Liver (tissue), 3 donors: ENCODE measurements at regions not wholly inside any gene's neighbourhood (a gene's known extent, or its start where the extent isn't known, plus 50 kb on each side); places are given as distances from the start of the nearest gene placed in this dataset.

Source experiments
- ATF3 ChIP-seq: IDR thresholded peaks from 2 replicates; pipeline ENCODE4 v1.6.1; 2016; ENCODE audit warnings: antibody characterized with exemption
- CTCF ChIP-seq: fragments of 150-350 bp; IDR thresholded peaks from 2 replicates; pipeline ENCODE4 v1.5.1; 2017; ENCODE audit warnings: improper control_type of control experiment, low read depth, low read length; ENCODE audit not compliant: missing input control
- EGR1 ChIP-seq, 2 donors: IDR thresholded peaks; 2 replicates each; pipeline ENCODE4 v1.6.1; 2016 to 2018; ENCODE audit warnings: antibody characterized with exemption in 2 of 2, low read depth in 2 of 2
- HNF4A ChIP-seq, 2 donors: conservative IDR thresholded peaks; 2 replicates each; pipeline ENCODE4 v1.6.1; 2016; ENCODE audit warnings: antibody characterized with exemption in 2 of 2, mild to moderate bottlenecking in 2 of 2
- RAD21 ChIP-seq, 2 donors: IDR thresholded peaks; 2 replicates each; pipeline ENCODE4 v1.6.1; 2016; ENCODE audit warnings: antibody characterized with exemption in 2 of 2, mild to moderate bottlenecking in 2 of 2
- REST ChIP-seq: IDR thresholded peaks from 2 replicates; pipeline ENCODE4 v1.6.1; 2016; ENCODE audit warnings: antibody characterized with exemption, mild to moderate bottlenecking
- SP1 ChIP-seq: IDR thresholded peaks from 2 replicates; pipeline ENCODE4 v1.6.1; 2018; ENCODE audit warnings: antibody characterized with exemption, mild to moderate bottlenecking
- TAF1 ChIP-seq: conservative IDR thresholded peaks from 2 replicates; pipeline ENCODE4 v1.6.1; 2016; ENCODE audit warnings: antibody characterized with exemption, mild to moderate bottlenecking
- YY1 ChIP-seq: IDR thresholded peaks from 2 replicates; pipeline ENCODE4 v1.6.1; 2016; ENCODE audit warnings: antibody characterized with exemption, mild to moderate bottlenecking
- ZBTB33 ChIP-seq: IDR thresholded peaks from 2 replicates; pipeline ENCODE4 v1.6.1; 2016; ENCODE audit warnings: antibody characterized with exemption
- donor health status: healthy.
- donor health status: healthy.

GRCh38 chr16:86101897-86102157 is 202.9 kb downstream of the IRF8 start:
- TF ChIP-seq CTCF (no peak), YY1 (no peak), ATF3 (no peak), SP1 (no peak), REST (no peak), TAF1 (no peak), RAD21 (IDR thresholded peaks at IDR 0.05) (no peak), ZBTB33 (no peak), HNF4A (conservative IDR thresholded peaks at IDR 0.05) (no peak), EGR1 (IDR thresholded peaks at IDR 0.05; ENCODE audit: low read depth in 2 of 2) (no peak)
